SU-DHL-6 (cell line): ENCODE measurements at regions not wholly inside any gene's neighbourhood (a gene's known extent, or its start where the extent isn't known, plus 50 kb on each side); places are given as distances from the start of the nearest gene placed in this dataset.

ENCODE experiments used
- H2AFZ ChIP-seq: fragments of 200-600 bp; sonication (generic); 2 replicates; pipeline ENCODE4 v1.6.1; 2014; ENCODE audit warnings: low read depth, mild to moderate bottlenecking, moderate library complexity, mixed read lengths, antibody characterized with exemption, low read length; ENCODE audit not compliant: severe bottlenecking
- H3F3A ChIP-seq: fragments of 200-600 bp; shearing (Covaris generic); 2 replicates; pipeline ENCODE4 v1.6.0; 2016; ENCODE audit warnings: antibody characterized with exemption, mild to moderate bottlenecking; ENCODE audit not compliant: insufficient read depth
- H3K27ac ChIP-seq: fragments of 200-600 bp; sonication (generic); 2 replicates; pipeline ENCODE4 v1.5.1; 2016; ENCODE audit warnings: low read depth, mild to moderate bottlenecking, low read length, moderate library complexity, mixed read lengths
- H3K27me3 ChIP-seq: fragments of 200-600 bp; sonication (generic), shearing (Covaris generic); 2 replicates; pipeline ENCODE4 v1.6.0; 2014; ENCODE audit warnings: mild to moderate bottlenecking, low read length
- H3K36me3 ChIP-seq: fragments of 200-600 bp; sonication (generic); 2 replicates; pipeline ENCODE4 v1.6.1; 2014; ENCODE audit warnings: mild to moderate bottlenecking, low read length, mixed read lengths
- H3K4me2 ChIP-seq: fragments of 300-600, 200-600 bp; shearing (Covaris generic), sonication (generic); 2 replicates; pipeline ENCODE4 v1.6.0; 2014; ENCODE audit warnings: low read length, low read depth, mild to moderate bottlenecking; ENCODE audit not compliant: poor library complexity, severe bottlenecking
- H3K4me3 ChIP-seq: fragments of 200-600 bp; sonication (generic); 2 replicates; pipeline ENCODE4 v1.5.1; 2014; ENCODE audit warnings: antibody characterized with exemption, low read length, mild to moderate bottlenecking, mixed read lengths; ENCODE audit not compliant: insufficient read depth, poor library complexity, severe bottlenecking
- H3K79me2 ChIP-seq: fragments of 200-600 bp; sonication (generic); 2 replicates; pipeline ENCODE4 v1.6.1; 2014; ENCODE audit warnings: mild to moderate bottlenecking, low read length, moderate library complexity; ENCODE audit not compliant: insufficient read depth
- H3K9ac ChIP-seq: fragments of 200-600 bp; sonication (generic); 2 replicates; pipeline ENCODE4 v1.7.0; 2014; ENCODE audit warnings: mild to moderate bottlenecking, low read length
- H3K9me2 ChIP-seq: fragments of 200-600 bp; sonication (generic); replicated peaks from 2 replicates; pipeline ENCODE4 v1.6.1; 2014; ENCODE audit warnings: low read length; ENCODE audit not compliant: insufficient read depth
- H3K9me3 ChIP-seq: fragments of 200-600 bp; sonication (generic); 2 replicates; pipeline ENCODE4 v1.6.1; 2014; ENCODE audit warnings: low read length, mixed read lengths; ENCODE audit not compliant: insufficient read depth
- H4K20me1 ChIP-seq: fragments of 200-600 bp; sonication (generic); 2 replicates; pipeline ENCODE4 v1.6.1; 2014; ENCODE audit warnings: low read depth, mild to moderate bottlenecking, antibody characterized with exemption, low read length, moderate library complexity, mixed read lengths
- CTCF ChIP-seq: fragments of 200-600 bp; sonication (generic); IDR thresholded peaks from one replicate; pipeline ENCODE4 v1.5.1; 2017; ENCODE audit warnings: antibody characterized with exemption, mild to moderate bottlenecking, low read length, moderate library complexity; ENCODE audit not compliant: insufficient read depth, poor library complexity, severe bottlenecking
- EZH2phosphoT487 ChIP-seq: fragments of 200-600 bp; sonication (generic), shearing (Covaris generic); conservative IDR thresholded peaks from 2 replicates; pipeline ENCODE4 v1.6.1; 2018; ENCODE audit warnings: mild to moderate bottlenecking, antibody characterized with exemption, low read length, moderate library complexity, mixed read lengths

- Histone ChIP-seq H3K27me3 (no peaks in the 10 kb centered on the region), H2AFZ (no peak overlapping the region), H3K79me2 (no peaks in the 10 kb centered on the region), H3K36me3 (no peaks in the 10 kb centered on the region), H3F3A (no peaks in the 10 kb centered on the region), H3K9me3 (no peaks in the 10 kb centered on the region), H3K27ac (no peak overlapping the region), H3K4me3 (no peak overlapping the region), H3K9ac (no peak overlapping the region), H3K4me2 (no peak overlapping the region), H3K9me2 (no peaks in the 10 kb centered on the region), H4K20me1 (no peaks in the 10 kb centered on the region)
- TF ChIP-seq CTCF (no peak), EZH2phosphoT487 (no peak)
These were observed 406.6 kb downstream of the GLRX3 start for GRCh38 chr10:130542761-130543160.

GRCh38 chr10:130543794-130544193 is 407.6 kb downstream of the GLRX3 start:
- Histone ChIP-seq H3K4me2 (no peak overlapping the region), H3F3A (no peaks in the 10 kb centered on the region), H3K4me3 (no peak overlapping the region), H3K79me2 (no peaks in the 10 kb centered on the region), H3K9me3 (no peaks in the 10 kb centered on the region), H2AFZ (no peak overlapping the region), H3K9ac (no peak overlapping the region), H3K27me3 (no peaks in the 10 kb centered on the region), H3K9me2 (no peaks in the 10 kb centered on the region), H3K36me3 (no peaks in the 10 kb centered on the region), H4K20me1 (no peaks in the 10 kb centered on the region), H3K27ac (no peak overlapping the region)
- TF ChIP-seq EZH2phosphoT487 (no peak), CTCF (no peak)

- Histone ChIP-seq H3K9me3 (no peaks in the 10 kb centered on the region), H3K9ac (no peak overlapping the region), H4K20me1 (no peaks in the 10 kb centered on the region), H3K9me2 (no peaks in the 10 kb centered on the region), H3K27me3 (no peaks in the 10 kb centered on the region), H3K27ac (no peak overlapping the region), H2AFZ (no peak overlapping the region), H3K4me2 (no peak overlapping the region), H3K79me2 (no peaks in the 10 kb centered on the region), H3F3A (no peaks in the 10 kb centered on the region), H3K36me3 (no peaks in the 10 kb centered on the region), H3K4me3 (no peak overlapping the region)
- TF ChIP-seq CTCF (no peak), EZH2phosphoT487 (no peak)
These were observed 408.9 kb downstream of the GLRX3 start for GRCh38 chr10:130545122-130545521.

GRCh38 chr10:130545697-130546096 is 409.5 kb downstream of the GLRX3 start:
- no peaks in the 10 kb centered on the region for H3K36me3 ChIP-seq

More at GRCh38 chr10:130545697-130546096, 409.5 kb downstream of the GLRX3 start:
- no peak overlapping the region for H3K27ac ChIP-seq
- H2AFZ ChIP-seq: no peak overlapping the region
- no peaks in the 10 kb centered on the region for H3K27me3 ChIP-seq
- no peaks in the 10 kb centered on the region for H3K9me2 ChIP-seq
- TF ChIP-seq CTCF: no peak
- no peak for TF ChIP-seq EZH2phosphoT487
- H3K4me2 ChIP-seq: no peak overlapping the region
- no peak overlapping the region for H3K4me3 ChIP-seq
- H3K79me2 ChIP-seq: no peaks in the 10 kb centered on the region
- no peaks in the 10 kb centered on the region for H3K9me3 ChIP-seq
- H3F3A ChIP-seq: no peaks in the 10 kb centered on the region
- H4K20me1 ChIP-seq: no peaks in the 10 kb centered on the region
- no peak overlapping the region for H3K9ac ChIP-seq
